Caco-2 (cell line): ENCODE measurements at regions not wholly inside any gene's neighbourhood (a gene's known extent, or its start where the extent isn't known, plus 50 kb on each side); places are given as distances from the start of the nearest gene placed in this dataset.

ENCODE experiments used
- BruUV-seq: library from RNA; stranded (reverse); fragments of 400-500 nt; replicated peaks from 2 replicates; lab custom pipeline; 2021; lab: Mats Ljungman, UMichigan
- CTCF ChIA-PET: fragments of 300-600 bp; sonication (Branson Sonifier 250); formaldehyde crosslinking; loops from one replicate; lab custom pipeline; 2022; ENCODE audit warnings: antibody characterized with exemption; lab: Charles Lee
- POLR2A ChIA-PET: fragments of 300-600 bp; sonication (Branson Sonifier 250); formaldehyde crosslinking; loops from one replicate; lab custom pipeline; 2022; ENCODE audit warnings: antibody characterized with exemption; lab: Charles Lee
- DNase-seq, 2 experiments: peaks; one replicate each; pipeline versions ENCODE4 v3.0.0 to v3.0.0-alpha.2; 2020 to 2022
- H3K27me3 ChIP-seq: replicated peaks from 2 replicates; pipeline ENCODE4 v1.6.0; 2011; ENCODE audit warnings: low read length; ENCODE audit not compliant: control insufficient read depth, insufficient read depth
- H3K36me3 ChIP-seq: 2 replicates; pipeline ENCODE4 v1.5.1; 2011; ENCODE audit warnings: low read length; ENCODE audit not compliant: control insufficient read depth, insufficient read depth
- H3K4me1 ChIP-seq: fragments of 250-450 bp; sonication (Bioruptor Pico); 2 replicates; pipeline ENCODE4 v1.5.1; 2020; ENCODE audit warnings: mild to moderate bottlenecking
- H3K4me3 ChIP-seq: 2 replicates; pipeline ENCODE4 v1.5.1; 2011; ENCODE audit warnings: low read depth, mild to moderate bottlenecking, control low read depth, low read length
- H3K9me3 ChIP-seq: fragments of 250-450 bp; sonication (Bioruptor Pico); 2 replicates; pipeline ENCODE4 v1.5.1; 2020; ENCODE audit warnings: mild to moderate bottlenecking, moderate library complexity
- H3K27ac Mint-ChIP-seq: one replicate; pipeline ENCODE4 v1.8.0; 2022; ENCODE audit warnings: mixed read lengths; ENCODE audit not compliant: unreplicated experiment
- H3K27me3 Mint-ChIP-seq: one replicate; pipeline ENCODE4 v1.8.0; 2022; ENCODE audit warnings: mixed read lengths; ENCODE audit not compliant: insufficient read depth, unreplicated experiment
- H3K36me3 Mint-ChIP-seq: one replicate; pipeline ENCODE4 v1.8.0; 2022; ENCODE audit warnings: mild to moderate bottlenecking, mixed read lengths; ENCODE audit not compliant: insufficient read depth, unreplicated experiment
- H3K4me1 Mint-ChIP-seq: one replicate; pipeline ENCODE4 v1.8.0; 2022; ENCODE audit warnings: low read depth, mixed read lengths; ENCODE audit not compliant: unreplicated experiment
- H3K4me3 Mint-ChIP-seq: one replicate; pipeline ENCODE4 v1.8.0; 2022; ENCODE audit warnings: mild to moderate bottlenecking, moderate library complexity, mixed read lengths; ENCODE audit not compliant: unreplicated experiment
- H3K9me3 Mint-ChIP-seq: one replicate; pipeline ENCODE4 v1.8.0; 2022; ENCODE audit warnings: mixed read lengths; ENCODE audit not compliant: unreplicated experiment
- CTCF ChIP-seq, 2 experiments: fragments of 200-600 bp in 1 of 2; IDR thresholded peaks; 1 replicate in 1 of 2; 2 replicates in 1 of 2; pipeline versions ENCODE4 v1.5.1 to v1.8.0; 2011 to 2022; ENCODE audit warnings: antibody characterized with exemption in 1 of 2, control low read depth in 1 of 2, inconsistent platforms in 1 of 2, low read depth in 1 of 2, low read length in 1 of 2, mild to moderate bottlenecking in 1 of 2, moderate library complexity in 1 of 2; ENCODE audit not compliant: insufficient read depth in 1 of 2, severe bottlenecking in 1 of 2, unreplicated experiment in 1 of 2
- intact Hi-C: fragments of 100-400 bp; cut with micrococcal nuclease; formaldehyde crosslinking; loops from one replicate; pipeline ENCODE4 v1.10.0; 2022; ENCODE audit not compliant: unreplicated experiment

GRCh38 chr1:78831731-78832360 lies 174.7 kb downstream of the ADGRL4 start:
- no peak for TF ChIP-seq CTCF (IDR thresholded peaks at IDR 0.05; ENCODE audit: insufficient read depth in 1 of 2, low read depth in 1 of 2, low read length in 1 of 2, severe bottlenecking in 1 of 2, unreplicated experiment in 1 of 2)
- H3K4me1 ChIP-seq: no peaks in the 10 kb centered on the region
- ChIA-PET CTCF (no interaction called here), POLR2A (no interaction called here)
- H3K4me3 ChIP-seq: no peak overlapping the region
- H3K4me3 Mint-ChIP-seq: no peak overlapping the region
- DNase-seq: no peak
- no peaks in the 10 kb centered on the region for H3K4me1 Mint-ChIP-seq
- H3K36me3 ChIP-seq: no peaks in the 10 kb centered on the region
- intact Hi-C loops: loop anchor here (10.0 kb wide), 1 partner anchor 213 kb away; no protein-coding TSS in a partner anchor
- H3K27me3 Mint-ChIP-seq: peaks cover 11% of the 10 kb centered on the region
- no peaks in the 10 kb centered on the region for H3K27me3 ChIP-seq
- no peaks in the 10 kb centered on the region for H3K36me3 Mint-ChIP-seq
- H3K9me3 Mint-ChIP-seq: no peaks in the 10 kb centered on the region
- H3K27ac Mint-ChIP-seq: no peak overlapping the region
- no peaks in the 10 kb centered on the region for H3K9me3 ChIP-seq
- BruUV-seq: no TSS peak

- Mint-ChIP-seq H3K4me1 (no peaks in the 10 kb centered on the region), H3K27ac (no peak overlapping the region), H3K36me3 (no peaks in the 10 kb centered on the region), H3K9me3 (no peaks in the 10 kb centered on the region), H3K4me3 (no peak overlapping the region), H3K27me3 (peaks cover 11% of the 10 kb centered on the region)
- ChIA-PET POLR2A (no interaction called here), CTCF (no interaction called here)
- no peak for TF ChIP-seq CTCF (IDR thresholded peaks at IDR 0.05; ENCODE audit: insufficient read depth in 1 of 2, low read depth in 1 of 2, low read length in 1 of 2, severe bottlenecking in 1 of 2, unreplicated experiment in 1 of 2)
- Histone ChIP-seq H3K4me1 (no peaks in the 10 kb centered on the region), H3K36me3 (no peaks in the 10 kb centered on the region), H3K27me3 (no peaks in the 10 kb centered on the region), H3K9me3 (no peaks in the 10 kb centered on the region), H3K4me3 (no peak overlapping the region)
- intact Hi-C loops: loop anchor here (10.0 kb wide), 1 partner anchor 211 kb away; no protein-coding TSS in a partner anchor
- DNase-seq: no peak
- BruUV-seq: no TSS peak
Observed at GRCh38 chr1:78833491-78833890, 173.0 kb downstream of the ADGRL4 start.

GRCh38 chr1:78834201-78834741 lies 172.3 kb downstream of the ADGRL4 start:
- BruUV-seq: no TSS peak
- H3K36me3 Mint-ChIP-seq: no peaks in the 10 kb centered on the region
- Histone ChIP-seq H3K4me1 (no peaks in the 10 kb centered on the region), H3K4me3 (no peak overlapping the region), H3K9me3 (no peaks in the 10 kb centered on the region), H3K36me3 (no peaks in the 10 kb centered on the region), H3K27me3 (no peaks in the 10 kb centered on the region)
- no peaks in the 10 kb centered on the region for H3K9me3 Mint-ChIP-seq
- no peaks in the 10 kb centered on the region for H3K4me1 Mint-ChIP-seq
- no peak for DNase-seq
- H3K4me3 Mint-ChIP-seq: no peak overlapping the region
- ChIA-PET CTCF (no interaction called here), POLR2A (no interaction called here)
- H3K27ac Mint-ChIP-seq: no peak overlapping the region
- intact Hi-C loops: loop anchor here (10.0 kb wide), 1 partner anchor 211 kb away; no protein-coding TSS in a partner anchor
- peaks cover 11% of the 10 kb centered on the region for H3K27me3 Mint-ChIP-seq
- TF ChIP-seq CTCF (IDR thresholded peaks at IDR 0.05; ENCODE audit: insufficient read depth in 1 of 2, low read depth in 1 of 2, low read length in 1 of 2, severe bottlenecking in 1 of 2, unreplicated experiment in 1 of 2): no peak
